Motor neuron (in vitro differentiated cells): ENCODE measurements at regions not wholly inside any gene's neighbourhood (a gene's known extent, or its start where the extent isn't known, plus 50 kb on each side); places are given as distances from the start of the nearest gene placed in this dataset.
A peak's percentile ranks its signal among the peaks of the same experiment; 100 is the strongest.

Experiments used
- ATAC-seq, 8 experiments: fragments of 200-7000 bp; cut with Tn5 transposase; replicated peaks in 6 of 8; 2 replicates each; pipeline ENCODE4 v1.8.0; 2021; ENCODE audit warnings: mild to moderate bottlenecking in 8 of 8, moderate library complexity in 8 of 8
- H3K27ac ChIP-seq, 2 donors: fragments of 250-450 bp; sonication (Bioruptor Pico); 2 replicates each; pipeline ENCODE4 v1.9.0; 2021; ENCODE audit warnings: antibody characterized with exemption in 2 of 2, mild to moderate bottlenecking in 2 of 2, moderate library complexity in 1 of 2
- H3K4me1 ChIP-seq, 2 donors: fragments of 250-450 bp; sonication (Bioruptor Pico); replicated peaks in 1 of 2; 2 replicates each; pipeline ENCODE4 v1.6.1; 2021; ENCODE audit warnings: antibody characterized with exemption in 2 of 2, mild to moderate bottlenecking in 2 of 2, moderate library complexity in 1 of 2
- H3K4me3 ChIP-seq, 5 donors: fragments of 250-450 bp; sonication (Bioruptor Pico); 2 replicates each; pipeline ENCODE4 v1.9.0; 2021; ENCODE audit warnings: antibody characterized with exemption in 5 of 5, mild to moderate bottlenecking in 5 of 5, moderate library complexity in 4 of 5
- WGBS, 10 experiments: fragments of 450-650 bp; shearing (Covaris generic); methylation state at CpG; one replicate each; pipeline ENCODE4 v1.0.0; 2022; 5-methylcytosine and 5-hydroxymethylcytosine counted together
- in situ Hi-C, 9 experiments: fragments of 400-800 bp; cut with MboI; loops; one replicate each; pipeline ENCODE4 v1.15.0; 2021; ENCODE audit warnings: low sequenced_read_pairs in 9 of 9, low pct_unique_long_range_greater_than_20kb in 2 of 9; ENCODE audit not compliant: unreplicated experiment in 9 of 9

DNA sequence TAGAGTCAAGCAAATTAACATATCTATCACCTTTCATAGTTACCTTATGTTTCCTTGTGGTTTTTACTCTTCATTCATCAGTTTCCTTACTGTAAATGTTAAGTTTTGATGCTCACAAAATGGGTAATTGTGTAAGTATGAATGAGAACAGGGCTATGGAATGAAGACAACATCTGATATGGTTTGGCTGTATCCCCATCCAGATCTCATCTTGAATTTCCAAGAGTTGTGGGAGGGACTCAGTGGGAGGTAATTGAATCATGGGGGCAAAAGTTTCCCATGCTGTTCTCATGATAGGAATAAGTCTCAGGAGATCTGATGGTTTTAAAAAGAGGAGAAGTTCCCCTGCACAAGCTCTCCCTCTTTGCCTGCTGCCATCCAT, 107.6 kb downstream of the CCDC34 start:
- Histone ChIP-seq H3K4me3 (no peak overlapping the region), H3K27ac (no peak overlapping the region), H3K4me1 (no peaks in the 10 kb centered on the region)
- ATAC-seq, result peak in 1 of 8 experiments; percentile 24
- in situ Hi-C loops, result no loop called here

DNA sequence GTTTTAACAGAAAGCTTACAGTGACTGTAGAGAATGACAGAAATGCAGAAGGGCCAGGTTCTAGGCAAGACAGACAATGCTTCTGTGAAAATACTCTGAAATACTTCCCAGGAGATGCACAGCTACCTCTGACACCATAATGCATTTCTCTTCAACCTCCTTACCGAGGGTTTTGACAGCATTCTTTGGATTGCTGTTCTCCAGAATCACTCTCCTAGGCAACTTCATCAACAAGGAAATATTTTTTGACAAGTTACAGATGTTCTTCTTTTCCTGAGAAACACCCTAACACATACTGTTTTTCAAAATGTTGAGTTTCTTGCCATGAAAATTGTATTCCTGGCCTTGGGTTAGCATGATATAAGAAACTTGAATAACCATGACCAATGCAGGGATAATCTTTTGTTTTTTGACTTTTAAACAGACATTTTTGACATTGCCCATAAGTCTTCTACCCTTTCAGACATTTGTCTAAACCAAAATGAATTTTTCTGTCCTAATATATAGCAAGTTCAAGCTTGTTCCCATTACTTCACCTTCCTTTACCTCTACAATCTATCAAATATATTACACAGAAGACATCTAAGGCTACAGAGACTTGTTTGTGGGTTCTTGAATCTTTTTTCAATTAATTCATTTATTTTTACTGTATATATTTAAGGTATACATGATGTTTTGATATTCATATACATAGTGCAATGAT, 108.1 kb downstream of the CCDC34 start:
- Histone ChIP-seq H3K4me3 (no peak overlapping the region), H3K4me1 (no peaks in the 10 kb centered on the region), H3K27ac (no peak overlapping the region)
- 0 to 63% (median 45%) methylated on average over 1 of the region's 1 CpG; no CpG with 5 or more reads in 2 of the 10 experiments for WGBS, 10 experiments
- in situ Hi-C loops, result no loop called here
- peak in 2 of 8 experiments; percentile 77 to 81 for ATAC-seq

DNA sequence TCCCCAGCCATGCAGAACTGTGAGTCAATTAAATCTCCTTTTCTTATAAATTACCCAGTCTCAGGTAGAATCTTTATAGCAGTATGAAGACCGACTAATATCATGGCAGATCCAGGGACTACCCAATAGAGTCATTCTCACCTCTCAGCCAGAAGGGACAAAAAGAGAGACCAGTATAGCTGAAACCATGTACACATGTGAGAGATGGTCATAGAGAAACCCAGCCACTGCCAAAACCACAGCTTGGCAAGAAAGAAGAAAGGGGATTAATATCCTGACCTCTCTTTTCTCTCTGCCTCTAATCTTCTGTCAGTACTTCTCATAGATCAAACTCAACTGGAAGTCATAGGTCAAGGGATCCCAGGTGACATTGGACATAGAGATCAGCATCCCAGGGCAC, 109.8 kb downstream of the CCDC34 start:
- in situ Hi-C loops, result no loop called here
- no peak for ATAC-seq
- no peak overlapping the region for H3K27ac ChIP-seq

DNA sequence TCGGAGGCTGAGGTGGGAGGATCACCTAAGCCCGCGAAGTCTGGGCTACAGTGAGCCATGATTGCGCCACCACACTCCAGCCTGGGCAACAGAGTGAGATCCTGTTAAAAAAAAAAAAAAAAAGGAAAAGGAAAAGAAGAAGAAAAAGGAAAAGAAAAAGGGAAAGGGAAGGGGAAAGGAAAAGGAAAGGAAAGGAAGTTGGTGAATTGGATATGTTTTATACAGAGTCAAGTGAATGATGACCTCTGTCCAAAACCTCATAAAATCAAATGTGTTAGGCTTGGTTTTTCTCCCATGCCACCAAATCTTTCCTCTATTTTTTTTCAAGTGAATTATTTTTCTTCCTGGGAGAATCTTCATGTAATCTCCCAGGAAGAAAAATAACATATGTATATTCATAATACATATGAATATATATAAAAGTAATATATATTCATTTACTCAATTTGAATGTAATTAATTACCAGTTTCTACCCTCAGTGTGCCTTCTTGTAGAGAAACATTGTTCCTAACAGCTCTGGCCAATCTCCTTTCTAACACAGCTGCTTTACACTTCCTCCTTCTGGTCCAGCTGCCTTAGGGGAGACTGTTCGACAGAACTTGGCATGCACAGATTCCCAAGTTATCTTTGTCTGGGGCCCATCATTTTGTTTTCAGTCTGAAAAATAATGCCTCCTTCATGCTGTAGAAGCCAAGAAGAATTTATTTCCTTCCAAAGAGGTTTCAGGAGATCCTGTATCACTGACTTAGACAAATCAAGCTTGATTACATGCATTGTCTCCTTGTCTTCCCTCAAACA, 111.9 kb downstream of the CCDC34 start:
- Histone ChIP-seq H3K4me3 (no peak overlapping the region), H3K4me1 (no peaks in the 10 kb centered on the region), H3K27ac (no peak overlapping the region)
- no peak for ATAC-seq
- WGBS, 10 experiments, result 78 to 100% (median 94%) methylated on average over 1 to 5 of the region's 5 CpGs; no CpG with 5 or more reads in 1 of the 10 experiments
- in situ Hi-C loops, result no loop called here

More for the DNA sequence above, 109.8 kb downstream of the CCDC34 start:
- Histone ChIP-seq H3K4me1 (no peaks in the 10 kb centered on the region), H3K4me3 (no peak overlapping the region)
- WGBS, 10 experiments, result 40 to 100% (median 94%) methylated on average over 1 of the region's 1 CpG; no CpG with 5 or more reads in 6 of the 10 experiments

DNA sequence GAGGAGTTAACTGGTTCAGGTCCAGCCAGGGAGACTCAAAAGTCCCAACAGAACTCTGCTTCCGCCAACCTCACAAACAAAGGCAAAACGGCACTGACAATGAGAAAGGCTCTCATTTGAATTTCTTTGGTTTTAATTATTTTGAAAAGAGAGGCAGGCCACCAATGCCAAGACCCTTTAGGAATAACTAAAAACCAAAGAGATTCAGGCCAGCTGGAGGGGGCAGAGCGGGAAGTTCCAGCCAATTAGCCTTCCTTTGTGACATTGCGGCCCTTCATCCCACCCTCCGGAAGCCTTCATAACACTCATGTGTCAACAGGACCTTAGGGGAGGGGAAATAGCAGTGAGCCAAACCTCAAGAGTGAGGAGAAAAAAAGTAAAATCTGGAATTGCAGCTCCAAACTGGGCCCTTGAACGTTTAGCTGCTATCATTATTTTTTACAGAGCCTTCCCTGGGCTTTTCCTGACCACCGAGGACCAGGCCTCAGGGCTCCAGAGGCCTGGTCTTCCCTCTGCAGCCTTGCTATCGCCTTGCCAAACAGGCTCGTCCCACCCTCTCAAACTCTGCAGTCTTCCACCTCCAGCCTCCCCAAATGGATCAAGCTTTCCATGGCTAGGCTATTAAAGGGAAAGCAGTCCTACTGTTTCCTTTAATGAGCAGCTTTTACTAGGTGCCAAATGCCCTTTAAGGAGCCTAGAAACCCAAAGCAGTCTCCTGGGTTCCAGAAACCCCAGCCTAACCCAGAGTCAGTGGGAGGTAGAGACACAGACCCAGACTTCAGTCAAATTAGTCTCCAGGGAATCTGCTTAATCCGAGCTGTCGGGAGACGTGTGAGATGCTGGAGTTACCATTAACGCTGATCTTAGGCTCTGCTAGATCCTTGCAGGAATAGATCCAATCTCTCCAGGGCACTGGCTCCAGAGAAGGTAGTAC, 114.2 kb downstream of the CCDC34 start:
- Histone ChIP-seq H3K27ac (no peak overlapping the region), H3K4me3 (no peak overlapping the region), H3K4me1 (no peaks in the 10 kb centered on the region)
- in situ Hi-C loops, result loop anchor here in 1 of 9 experiments (25.0 kb wide), 1 partner anchor 88 kb away; no protein-coding TSS in a partner anchor
- peak in 2 of 8 experiments; percentile 38 to 54 for ATAC-seq
- WGBS, 10 experiments, result 30 to 100% (median 62%) methylated on average over 2 to 8 of the region's 13 CpGs; no CpG with 5 or more reads in 1 of the 10 experiments

DNA sequence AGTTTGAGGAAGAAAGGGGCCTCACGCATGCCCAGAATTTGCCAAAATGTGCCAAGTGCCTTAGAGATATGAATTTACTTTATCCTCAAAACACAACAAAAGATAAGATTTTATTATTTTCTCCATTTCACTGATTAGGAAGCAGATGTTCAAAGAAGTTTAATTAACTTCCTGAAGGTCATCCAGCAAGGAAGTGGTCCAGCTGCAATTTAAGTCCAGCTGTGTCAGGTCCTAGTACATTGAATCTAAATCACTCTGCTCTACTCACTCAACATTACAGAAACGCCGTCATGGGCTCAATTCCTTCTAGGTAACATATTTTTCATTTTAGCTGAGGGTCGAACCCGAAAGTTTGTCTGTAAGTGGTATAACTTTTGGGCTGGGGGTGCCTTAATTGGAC, 115.4 kb downstream of the CCDC34 start:
- H3K4me3 ChIP-seq, result no peak overlapping the region
- ATAC-seq, result no peak
- in situ Hi-C loops, result loop anchor here in 1 of 9 experiments (25.0 kb wide), 1 partner anchor 90 kb away; no protein-coding TSS in a partner anchor
- no peaks in the 10 kb centered on the region for H3K4me1 ChIP-seq
- H3K27ac ChIP-seq, result no peak overlapping the region
- WGBS, 10 experiments, result 81 to 100% (median 95%) methylated on average over 1 to 5 of the region's 5 CpGs; no CpG with 5 or more reads in 1 of the 10 experiments

DNA sequence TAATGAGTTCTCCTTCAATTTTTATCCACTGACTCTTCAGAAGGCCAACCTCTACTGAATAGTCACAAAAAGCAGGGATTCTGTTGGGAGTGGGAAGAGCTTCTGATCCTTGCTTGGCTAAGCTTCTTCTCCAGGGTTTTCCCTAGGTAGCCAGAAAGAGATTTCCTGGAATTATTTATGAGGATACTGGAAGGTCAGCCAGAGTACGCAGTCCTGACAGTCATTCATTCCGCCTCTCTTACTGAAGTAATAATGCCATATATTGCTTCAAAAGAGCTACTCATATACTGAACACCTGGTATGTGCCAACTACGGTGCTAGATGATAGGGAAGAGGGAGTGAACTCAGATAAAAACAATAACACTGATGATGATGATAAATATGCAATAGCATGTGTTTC, 116.1 kb downstream of the CCDC34 start:
- H3K4me1 ChIP-seq, result no peaks in the 10 kb centered on the region
- WGBS, 10 experiments, result 78 to 100% (median 92%) methylated on average over 1 to 3 of the region's 3 CpGs; no CpG with 5 or more reads in 1 of the 10 experiments
- H3K27ac ChIP-seq, result no peak overlapping the region
- no peak overlapping the region for H3K4me3 ChIP-seq
- peak in 1 of 8 experiments; percentile 32 for ATAC-seq
- in situ Hi-C loops, result loop anchor here in 1 of 9 experiments (25.0 kb wide), 1 partner anchor 90 kb away; no protein-coding TSS in a partner anchor

DNA sequence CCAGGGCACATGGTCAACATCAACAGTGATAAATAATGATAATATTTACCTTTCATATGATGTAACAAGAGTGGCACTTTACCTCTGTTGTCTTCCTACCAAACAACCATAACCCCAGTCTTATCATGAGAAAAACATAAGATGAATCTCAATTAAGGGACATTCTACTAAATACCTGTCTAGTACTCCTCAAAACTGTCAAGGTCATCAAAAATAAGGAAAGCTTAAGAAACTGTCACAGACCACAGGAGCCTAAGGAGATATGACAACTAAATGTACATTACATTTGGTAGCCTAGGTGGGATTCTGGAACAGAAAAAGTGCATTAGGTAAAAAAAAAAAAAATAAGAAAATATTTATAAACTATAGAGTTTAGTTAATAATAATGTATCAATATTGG, 118.1 kb downstream of the CCDC34 start:
- no peak for ATAC-seq
- Histone ChIP-seq H3K27ac (no peak overlapping the region), H3K4me3 (no peak overlapping the region), H3K4me1 (no peaks in the 10 kb centered on the region)
- in situ Hi-C loops, result loop anchor here in 1 of 9 experiments (25.0 kb wide), 1 partner anchor 92 kb away; no protein-coding TSS in a partner anchor

DNA sequence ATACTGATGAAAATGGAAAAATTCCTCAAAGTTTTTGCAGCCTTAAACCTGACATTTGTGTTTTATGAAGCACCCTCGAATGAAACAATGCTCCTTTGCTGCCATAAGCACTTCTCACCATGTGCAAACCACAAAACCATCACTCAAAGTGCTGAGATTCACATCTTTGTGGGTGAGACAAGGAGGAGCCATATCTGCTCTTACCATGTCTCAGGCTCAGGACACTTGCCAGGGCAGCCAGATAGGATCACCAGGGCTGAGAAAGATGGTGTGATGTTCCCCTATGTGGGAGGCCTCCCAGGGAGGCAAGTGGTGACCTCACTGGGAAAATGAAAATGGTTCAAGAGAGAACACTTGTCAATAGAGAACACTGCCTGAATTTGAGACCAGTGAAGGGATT, 120.4 kb downstream of the CCDC34 start:
- Histone ChIP-seq H3K4me3 (no peak overlapping the region), H3K4me1 (no peaks in the 10 kb centered on the region), H3K27ac (no peak overlapping the region)
- WGBS, 10 experiments, result 0 to 67% (median 33%) methylated on average over 1 of the region's 1 CpG; no CpG with 5 or more reads in 5 of the 10 experiments
- in situ Hi-C loops, result loop anchor here in 1 of 9 experiments (25.0 kb wide), 1 partner anchor 95 kb away; no protein-coding TSS in a partner anchor
- peak in 2 of 8 experiments; percentile 14 to 56 for ATAC-seq

DNA sequence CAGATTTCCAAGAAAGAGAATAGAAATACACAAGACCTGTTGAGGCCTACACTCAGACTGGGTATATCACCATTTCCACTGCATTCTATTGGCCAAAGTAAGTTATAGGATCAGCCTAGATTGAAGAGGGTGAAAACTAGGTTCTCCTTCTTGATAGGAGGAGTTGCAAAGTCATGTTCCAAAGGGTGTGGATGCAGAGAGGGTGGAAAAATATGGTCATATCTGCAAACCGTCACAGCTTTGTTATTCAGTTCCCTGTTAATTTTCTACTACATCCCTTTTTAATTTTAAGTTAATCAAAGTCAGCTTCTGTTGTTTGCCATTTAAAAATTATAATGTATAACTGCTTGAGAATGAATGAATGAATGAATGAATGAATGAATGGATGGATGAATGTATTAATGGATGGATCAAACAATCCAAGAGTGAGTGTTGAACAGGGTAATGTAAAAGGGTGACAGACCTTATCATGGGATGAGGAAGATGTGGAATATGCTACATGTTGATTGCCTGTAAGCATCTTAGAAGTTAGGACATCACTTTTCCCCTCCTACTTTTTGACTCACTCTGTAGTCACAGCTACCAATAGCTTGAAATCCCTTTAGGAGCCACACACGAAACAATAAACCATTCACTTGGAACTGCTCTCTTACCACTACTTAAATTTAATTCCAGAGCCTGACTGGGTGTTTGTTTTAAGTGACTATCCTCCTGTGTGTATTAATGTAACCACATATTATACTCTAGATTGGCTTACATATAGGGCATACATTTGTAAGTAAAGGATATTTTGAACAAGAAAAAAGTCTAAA, 121.5 kb downstream of the CCDC34 start:
- peak in 2 of 8 experiments; percentile 47 to 67 for ATAC-seq
- WGBS, 10 experiments, result 0 to 92% (median 65%) methylated on average over 1 to 2 of the region's 2 CpGs; no CpG with 5 or more reads in 2 of the 10 experiments

DNA sequence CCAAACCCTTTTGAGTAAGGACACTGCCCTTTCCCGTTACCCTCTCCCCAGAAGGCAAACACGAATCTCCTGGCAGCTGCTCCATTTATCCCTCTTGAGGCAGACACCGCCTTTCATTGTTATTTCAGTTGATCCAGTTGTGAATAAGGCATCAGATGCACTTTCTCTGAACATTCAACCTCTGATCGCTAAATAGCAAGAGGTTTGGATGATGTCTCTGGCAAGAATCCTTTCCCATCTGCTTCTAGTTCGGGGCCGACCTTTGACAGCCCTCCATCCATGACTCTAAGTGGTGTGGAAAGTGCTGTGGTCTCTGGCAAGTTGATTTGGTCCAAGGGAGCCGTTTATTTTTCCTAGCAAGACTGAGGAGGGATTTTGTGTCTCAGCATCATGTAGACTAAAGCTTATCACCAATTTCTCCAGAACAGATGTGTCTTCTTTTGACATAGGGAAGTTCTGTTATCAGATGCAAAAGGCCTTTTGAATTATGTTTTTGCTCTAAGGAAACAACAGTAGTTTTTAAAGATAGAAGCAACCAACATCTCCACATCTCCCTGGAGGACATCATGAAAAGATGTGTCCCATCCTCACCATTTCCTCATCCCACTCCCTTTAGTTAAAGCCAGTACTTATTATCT, 123.6 kb downstream of the CCDC34 start:
- Histone ChIP-seq H3K4me1 (peaks cover 2 to 4% of the 10 kb centered on the region in 2 donors), H3K4me3 (no peak overlapping the region), H3K27ac (no peak overlapping the region)
- ATAC-seq, result peak in 3 of 8 experiments; percentile 30 to 50 (median 41)
- WGBS, 10 experiments, result 0 to 80% (median 62%) methylated on average over 2 to 7 of the region's 7 CpGs; no CpG with 5 or more reads in 1 of the 10 experiments
- in situ Hi-C loops, result loop anchor here in 1 of 9 experiments (25.0 kb wide), 1 partner anchor 98 kb away; no protein-coding TSS in a partner anchor

More for the DNA sequence above, 121.5 kb downstream of the CCDC34 start:
- in situ Hi-C loops, result loop anchor here in 1 of 9 experiments (25.0 kb wide), 1 partner anchor 96 kb away; no protein-coding TSS in a partner anchor
- Histone ChIP-seq H3K4me3 (no peak overlapping the region), H3K4me1 (no peaks in the 10 kb centered on the region), H3K27ac (no peak overlapping the region)
